Activated CD4-positive, alpha-beta T cell treated with anti-CD3 and anti-CD28 coated beads, Interleukin-2, amount 10 ng/mL, durations not matched to agents 24 days and 14 days (primary cell): ENCODE measurements at regions not wholly inside any gene's neighbourhood (a gene's known extent, or its start where the extent isn't known, plus 50 kb on each side); places are given as distances from the start of the nearest gene placed in this dataset.
"Not testable (repeated sequence)": the region's sequence is repeated elsewhere in the genome, so short reads cannot be mapped to it uniquely, and the experiment has no call there.

Experiments
- DNase-seq: peaks from one replicate; pipeline ENCODE4 v3.0.0; 2022
- H3K27ac Mint-ChIP-seq: one replicate; pipeline ENCODE4 v1.8.0; 2022; ENCODE audit warnings: mild to moderate bottlenecking, mixed read lengths
- H3K27me3 Mint-ChIP-seq: one replicate; pipeline ENCODE4 v1.8.0; 2022; ENCODE audit warnings: mixed read lengths
- H3K36me3 Mint-ChIP-seq: one replicate; pipeline ENCODE4 v1.8.0; 2022; ENCODE audit warnings: low read depth, mild to moderate bottlenecking, mixed read lengths
- H3K4me1 Mint-ChIP-seq: one replicate; pipeline ENCODE4 v1.8.0; 2021; ENCODE audit warnings: mixed read lengths
- H3K4me3 Mint-ChIP-seq: one replicate; pipeline ENCODE4 v1.8.0; 2022; ENCODE audit warnings: mild to moderate bottlenecking, moderate library complexity, mixed read lengths
- H3K9me3 Mint-ChIP-seq: one replicate; pipeline ENCODE4 v1.8.0; 2021; ENCODE audit warnings: mixed read lengths
- intact Hi-C: fragments of 100-400 bp; cut with micrococcal nuclease; formaldehyde crosslinking; loops from one replicate; pipeline ENCODE4 v1.15.1; 2023

- intact Hi-C loops, result no loop called here
These were observed 90.4 kb upstream of the PLEKHM1 start for GRCh38 chr17:45580924-45581323.

DNA sequence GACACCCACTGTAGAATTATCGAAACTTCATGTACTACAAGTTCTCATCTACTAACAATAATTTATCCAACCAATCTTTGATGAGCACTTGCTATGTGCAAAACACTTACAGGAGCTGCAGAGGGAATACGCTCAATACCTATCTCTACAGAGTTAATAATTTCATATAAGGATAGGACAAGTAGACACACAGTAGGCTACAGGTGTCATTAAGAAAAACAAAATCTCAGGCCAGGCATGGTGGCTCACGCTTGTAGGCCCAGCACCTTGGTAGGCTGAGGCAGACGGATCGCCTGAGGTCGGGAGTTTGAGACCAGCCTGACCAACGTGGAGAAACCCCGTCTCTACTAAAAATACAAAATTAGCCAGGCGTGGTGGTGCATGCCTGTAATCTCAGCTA is 91.3 kb upstream of the PLEKHM1 start:
- no peak for DNase-seq
- H3K4me3 Mint-ChIP-seq, result no peak overlapping the region
- intact Hi-C loops, result no loop called here
- peaks cover 35% of the 10 kb centered on the region for H3K36me3 Mint-ChIP-seq
- H3K4me1 Mint-ChIP-seq, result peaks cover 54% of the 10 kb centered on the region
- no peaks in the 10 kb centered on the region for H3K27me3 Mint-ChIP-seq
- H3K27ac Mint-ChIP-seq, result no peak overlapping the region
- H3K9me3 Mint-ChIP-seq, result no peaks in the 10 kb centered on the region

More at GRCh38 chr17:45580924-45581323, 90.4 kb upstream of the PLEKHM1 start:
- peaks cover 60% of the 10 kb centered on the region for H3K4me1 Mint-ChIP-seq
- H3K4me3 Mint-ChIP-seq, result no peak overlapping the region
- H3K9me3 Mint-ChIP-seq, result no peaks in the 10 kb centered on the region
- no peaks in the 10 kb centered on the region for H3K27me3 Mint-ChIP-seq
- H3K27ac Mint-ChIP-seq, result no peak overlapping the region
- DNase-seq, result no peak
- peaks cover 42% of the 10 kb centered on the region for H3K36me3 Mint-ChIP-seq

- Mint-ChIP-seq H3K4me3 (peak overlapping the region; percentile 93), H3K36me3 (peaks cover 26% of the 10 kb centered on the region), H3K9me3 (no peaks in the 10 kb centered on the region), H3K27ac (peak overlapping the region; percentile 98), H3K27me3 (no peaks in the 10 kb centered on the region), H3K4me1 (peaks cover 46% of the 10 kb centered on the region)
- intact Hi-C loops, result no loop called here
- DNase-seq, result peak; percentile 94
These were observed 93.8 kb upstream of the PLEKHM1 start for GRCh38 chr17:45584092-45585036.

- intact Hi-C loops, H3K27me3 Mint-ChIP-seq, H3K9me3 Mint-ChIP-seq: not testable (repeated sequence)
- H3K4me3 Mint-ChIP-seq, result peak overlapping the region; percentile 93
- H3K27ac Mint-ChIP-seq, result peak overlapping the region; percentile 98
- DNase-seq, result peak; percentile 97
- H3K4me1 Mint-ChIP-seq, result peaks cover 38% of the 10 kb centered on the region
- H3K36me3 Mint-ChIP-seq, result peaks cover 20% of the 10 kb centered on the region
These were observed 94.7 kb upstream of the PLEKHM1 start for GRCh38 chr17:45585037-45585733.

- H3K9me3 Mint-ChIP-seq, H3K27me3 Mint-ChIP-seq, intact Hi-C loops: not testable (repeated sequence)
- Mint-ChIP-seq H3K36me3 (peaks cover 16% of the 10 kb centered on the region), H3K27ac (peak overlapping the region; percentile 98), H3K4me3 (peak overlapping the region; percentile 93), H3K4me1 (peaks cover 35% of the 10 kb centered on the region)
- peak; percentile 85 for DNase-seq
These were observed 95.5 kb upstream of the PLEKHM1 start for GRCh38 chr17:45585794-45586650.

DNA sequence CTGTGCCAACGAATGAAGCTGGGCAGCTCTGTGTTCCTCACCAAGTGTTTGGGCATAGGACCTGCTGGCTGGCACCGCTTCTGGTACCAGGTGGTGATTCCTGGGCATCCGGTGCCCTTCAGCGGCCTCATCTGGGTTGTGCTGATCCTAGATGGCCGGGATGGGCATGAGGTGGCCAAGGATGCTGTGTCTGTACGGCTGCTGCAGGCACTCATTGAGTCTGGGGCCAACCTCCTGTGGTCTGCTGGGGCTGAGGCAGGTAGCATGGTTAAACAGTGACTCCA is 96.1 kb upstream of the PLEKHM1 start:
- intact Hi-C loops, result not testable (repeated sequence)

GRCh38 chr17:45592433-45592923 is 102.0 kb upstream of the PLEKHM1 start:
- not testable (repeated sequence) for H3K36me3 Mint-ChIP-seq, H3K9me3 Mint-ChIP-seq, H3K4me3 Mint-ChIP-seq, H3K4me1 Mint-ChIP-seq, H3K27ac Mint-ChIP-seq
- peak; percentile 94 for DNase-seq
- intact Hi-C loops, result loop anchor here (2.0 kb wide), 1 partner anchor 164 kb away; no protein-coding TSS in a partner anchor
- H3K27me3 Mint-ChIP-seq, result peaks cover 17% of the 10 kb centered on the region

More for the DNA sequence above, 96.1 kb upstream of the PLEKHM1 start:
- not testable (repeated sequence) for H3K27me3 Mint-ChIP-seq, DNase-seq, H3K4me3 Mint-ChIP-seq, H3K9me3 Mint-ChIP-seq, H3K27ac Mint-ChIP-seq
- Mint-ChIP-seq H3K4me1 (peaks cover 29% of the 10 kb centered on the region), H3K36me3 (peaks cover 13% of the 10 kb centered on the region)

GRCh38 chr17:45596347-45596746 is 105.8 kb upstream of the PLEKHM1 start:
- H3K4me3 Mint-ChIP-seq, H3K27ac Mint-ChIP-seq, DNase-seq, H3K36me3 Mint-ChIP-seq, intact Hi-C loops, H3K4me1 Mint-ChIP-seq, H3K9me3 Mint-ChIP-seq: not testable (repeated sequence)
- H3K27me3 Mint-ChIP-seq, result peaks cover 21% of the 10 kb centered on the region

DNA sequence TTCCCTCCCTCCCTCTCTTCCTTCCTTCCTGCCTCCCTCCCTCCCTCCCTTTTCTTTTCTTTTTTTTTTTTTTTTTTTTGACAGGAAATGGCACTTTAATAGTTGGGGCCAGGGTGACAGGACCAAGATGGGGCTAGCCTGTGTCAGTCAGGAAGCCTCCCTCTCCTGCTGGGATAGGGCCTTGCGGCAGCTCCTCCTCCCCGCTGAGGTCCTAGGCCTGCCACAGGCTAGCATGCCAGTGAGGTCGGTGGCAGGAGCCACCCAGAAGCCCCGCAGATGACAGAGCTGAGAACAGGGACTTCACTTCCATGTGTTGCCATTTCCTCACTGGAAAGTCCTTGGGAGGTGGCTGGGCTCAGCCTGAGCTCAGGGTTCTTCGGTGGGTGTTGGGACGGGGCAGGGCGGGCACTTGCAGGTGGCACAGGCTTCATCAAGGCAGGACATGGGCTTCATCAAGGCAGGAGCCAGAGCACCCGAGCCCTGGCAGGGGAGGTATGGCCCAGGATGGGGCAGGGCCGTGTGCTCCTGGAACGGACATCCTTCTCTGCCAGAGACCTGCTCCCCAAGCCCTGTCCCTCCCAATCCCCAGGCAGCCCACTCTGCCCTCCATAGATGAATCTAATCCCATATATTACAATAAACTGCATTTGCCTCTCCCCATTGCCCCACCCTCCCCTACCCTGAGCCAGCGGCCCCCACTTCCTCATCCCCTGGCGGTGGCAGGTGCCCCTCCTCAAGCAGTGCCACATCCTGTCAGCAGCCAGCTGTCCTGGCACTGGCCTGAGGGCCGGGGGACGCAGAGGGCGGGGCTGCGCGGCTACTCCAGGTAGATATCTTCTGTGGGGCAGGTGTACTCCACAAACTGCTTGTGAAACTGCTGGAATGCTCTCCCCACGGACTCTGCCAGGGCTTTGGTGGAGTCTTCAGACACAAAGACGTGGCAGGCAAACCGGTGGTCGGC is 109.8 kb upstream of the PLEKHM1 start:
- H3K27me3 Mint-ChIP-seq, H3K4me3 Mint-ChIP-seq, H3K4me1 Mint-ChIP-seq, intact Hi-C loops, DNase-seq, H3K36me3 Mint-ChIP-seq, H3K27ac Mint-ChIP-seq, H3K9me3 Mint-ChIP-seq: not testable (repeated sequence)

DNA sequence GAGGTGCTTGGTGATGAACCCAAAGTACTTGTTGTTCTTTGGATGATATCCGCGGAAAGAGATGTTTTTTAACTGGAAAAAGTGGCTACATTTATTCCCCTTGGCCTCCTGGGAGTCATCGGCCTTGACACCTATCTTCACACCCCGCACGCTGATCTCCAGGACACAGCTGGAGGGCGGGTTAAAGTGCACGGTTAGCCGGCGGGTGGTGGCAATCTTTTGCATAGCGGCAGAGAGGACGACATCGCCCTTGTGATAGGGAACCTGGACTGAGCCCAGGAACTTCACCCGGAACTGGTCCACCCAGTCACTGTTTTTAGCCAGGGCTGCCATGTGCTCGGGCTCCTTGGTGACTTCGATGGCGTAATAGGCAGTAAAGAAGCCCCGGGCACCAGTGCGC is 110.5 kb upstream of the PLEKHM1 start:
- H3K27ac Mint-ChIP-seq, H3K36me3 Mint-ChIP-seq, DNase-seq, H3K9me3 Mint-ChIP-seq, H3K27me3 Mint-ChIP-seq, intact Hi-C loops, H3K4me1 Mint-ChIP-seq, H3K4me3 Mint-ChIP-seq: not testable (repeated sequence)

DNA sequence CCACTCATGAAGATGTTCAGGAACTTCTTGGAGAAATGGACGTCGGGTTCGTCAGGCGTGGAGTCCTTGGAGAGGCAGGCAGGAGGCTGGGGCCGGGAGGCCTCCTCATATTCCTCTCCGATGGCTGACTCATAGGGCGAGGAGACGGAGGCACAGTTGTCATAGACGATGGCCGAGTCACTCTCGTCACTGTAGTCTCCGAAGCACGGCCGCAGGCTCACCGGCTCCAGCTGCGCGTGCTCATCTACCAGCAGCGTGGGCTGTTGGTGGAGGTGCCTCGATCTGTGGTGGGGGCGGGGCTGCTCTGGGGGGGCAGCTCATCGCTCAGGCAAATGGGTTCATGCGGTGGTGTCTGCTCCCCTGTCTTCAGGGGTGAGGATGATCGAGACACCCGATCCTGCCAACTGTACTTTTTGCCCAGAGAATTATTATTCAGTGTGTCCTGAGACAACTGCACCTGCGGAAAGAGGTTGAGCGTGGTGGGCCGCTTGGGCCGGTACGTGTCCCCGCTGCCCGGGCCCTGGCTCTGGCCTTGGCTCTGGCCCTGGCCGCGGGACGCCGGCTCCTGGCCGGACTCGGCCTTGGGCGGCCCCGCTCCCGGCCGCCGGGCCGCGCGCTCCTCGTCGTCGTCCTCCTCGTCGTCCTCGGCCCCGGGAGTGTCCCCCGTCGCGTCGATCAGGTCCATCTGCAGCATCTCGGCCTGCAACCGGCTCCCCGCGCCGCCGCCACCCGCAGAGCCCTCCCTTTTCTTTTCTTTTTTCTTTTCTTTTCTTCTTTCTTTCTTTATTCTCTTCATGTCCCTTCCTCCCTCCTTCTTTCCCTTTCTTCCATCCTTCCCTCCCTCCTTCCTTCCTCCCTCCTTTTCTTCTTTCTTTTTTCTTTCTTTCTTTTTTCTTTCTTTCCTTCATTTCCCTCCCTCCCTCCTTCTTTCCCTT is 111.4 kb upstream of the PLEKHM1 start:
- intact Hi-C loops, DNase-seq, H3K4me1 Mint-ChIP-seq, H3K36me3 Mint-ChIP-seq, H3K27me3 Mint-ChIP-seq, H3K9me3 Mint-ChIP-seq, H3K4me3 Mint-ChIP-seq, H3K27ac Mint-ChIP-seq: not testable (repeated sequence)

DNA sequence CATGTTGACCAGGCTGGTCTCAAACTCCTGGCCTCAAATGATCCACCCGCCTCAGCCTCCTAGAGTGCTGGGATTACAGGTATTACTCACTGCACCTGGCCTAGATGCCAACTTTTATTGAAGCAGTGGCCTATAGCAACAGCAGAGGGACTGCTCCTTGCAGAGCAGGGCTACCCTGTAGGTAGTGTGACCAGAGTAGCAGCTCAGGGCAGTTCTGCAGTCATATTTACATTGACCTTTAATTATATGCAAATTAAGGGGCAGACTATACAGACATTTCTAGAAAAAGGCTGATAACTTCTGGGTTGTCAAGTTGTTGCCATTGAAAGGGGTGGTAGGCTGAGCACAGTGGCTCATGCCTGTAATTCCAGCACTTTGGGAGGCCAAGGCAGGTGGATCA is 115.2 kb upstream of the PLEKHM1 start:
- H3K27ac Mint-ChIP-seq, H3K36me3 Mint-ChIP-seq, DNase-seq, H3K4me3 Mint-ChIP-seq, H3K4me1 Mint-ChIP-seq, H3K9me3 Mint-ChIP-seq, intact Hi-C loops, H3K27me3 Mint-ChIP-seq: not testable (repeated sequence)
